HEK293 (cell line): ENCODE measurements at regions not wholly inside any gene's neighbourhood (a gene's known extent, or its start where the extent isn't known, plus 50 kb on each side); places are given as distances from the start of the nearest gene placed in this dataset.

Experiments
- CTCF ChIA-PET: fragments of 350-600 bp; formaldehyde crosslinking; extraction: SDS; loops from one replicate; lab custom pipeline; 2021; ENCODE audit warnings: antibody characterized with exemption; lab: Yijun Ruan, JAX
- POLR2A ChIA-PET: fragments of 300-600 bp; formaldehyde crosslinking; extraction: SDS; loops from one replicate; lab custom pipeline; 2020; ENCODE audit warnings: antibody characterized with exemption, inconsistent platforms; lab: Yijun Ruan, JAX
- H3K27ac ChIP-seq: fragments of 200-500 bp; sonication (Bioruptor generic); 2 replicates; pipeline ENCODE4 v1.5.1; 2014; ENCODE audit warnings: low read depth, low read length, control low read depth, inconsistent platforms; ENCODE audit errors: extremely low read depth
- H3K36me3 ChIP-seq, 2 experiments: fragments of 200-500 bp in 1 of 2; sonication (Bioruptor generic) in 1 of 2; 1 replicate in 1 of 2; 2 replicates in 1 of 2; pipeline ENCODE4 v1.5.1; 2014 to 2017; ENCODE audit warnings: inconsistent platforms in 2 of 2, low read length in 2 of 2; ENCODE audit not compliant: control insufficient read depth in 2 of 2, insufficient read depth in 1 of 2
- H3K4me1 ChIP-seq: fragments of 200-500 bp; sonication (Bioruptor generic); 2 replicates; pipeline ENCODE4 v1.5.1; 2014; ENCODE audit warnings: mild to moderate bottlenecking, low read length, inconsistent platforms; ENCODE audit not compliant: control insufficient read depth, insufficient read depth
- H3K4me3 ChIP-seq: 2 replicates; pipeline ENCODE4 v1.5.1; 2011; ENCODE audit warnings: low read depth, mild to moderate bottlenecking, control low read depth, low read length, moderate library complexity
- H3K9me3 ChIP-seq: fragments of 200-500 bp; sonication (Bioruptor generic); 2 replicates; pipeline ENCODE4 v1.5.1; 2014; ENCODE audit warnings: low read depth, low read length, inconsistent platforms; ENCODE audit not compliant: control insufficient read depth, insufficient read depth
- FEZF1 ChIP-seq: fragments of 450-650 bp; formaldehyde crosslinking; IDR thresholded peaks from 2 replicates; pipeline ENCODE4 v1.5.1; 2016; ENCODE audit warnings: missing biosample characterization, missing genetic modification characterization
- HOXD13 ChIP-seq: sonication (generic); formaldehyde crosslinking; IDR thresholded peaks from 2 replicates; pipeline ENCODE4 v1.8.0; 2022; ENCODE audit warnings: missing genetic modification reagents, borderline replicate concordance
- MEIS1 ChIP-seq: sonication (generic); formaldehyde crosslinking; IDR thresholded peaks from 2 replicates; pipeline ENCODE4 v1.8.1; 2022; ENCODE audit warnings: missing genetic modification reagents, mild to moderate bottlenecking, borderline replicate concordance
- SALL2 ChIP-seq: fragments of 450-650 bp; formaldehyde crosslinking; IDR thresholded peaks from 2 replicates; pipeline ENCODE4 v1.5.0; 2017; ENCODE audit warnings: missing biosample characterization, mild to moderate bottlenecking, missing genetic modification characterization, borderline replicate concordance
- SCRT1 ChIP-seq: fragments of 450-650 bp; formaldehyde crosslinking; IDR thresholded peaks from 2 replicates; pipeline ENCODE4 v1.5.1; 2016; ENCODE audit warnings: missing biosample characterization, missing genetic modification characterization, borderline replicate concordance
- TCF7L2 ChIP-seq: IDR thresholded peaks from 2 replicates; pipeline ENCODE4 v1.6.1; 2011; ENCODE audit warnings: low read depth, mild to moderate bottlenecking, inconsistent platforms, low read length, moderate library complexity, borderline replicate concordance
- ZEB2 ChIP-seq: fragments of 450-650 bp; formaldehyde crosslinking; IDR thresholded peaks from 2 replicates; pipeline ENCODE4 v1.5.1; 2016; ENCODE audit warnings: missing biosample characterization, missing genetic modification characterization
- ZIC2 ChIP-seq: fragments of 450-650 bp; formaldehyde crosslinking; IDR thresholded peaks from 2 replicates; pipeline ENCODE4 v1.5.1; 2016; ENCODE audit warnings: missing biosample characterization, missing genetic modification characterization
- ZNF138 ChIP-seq: fragments of 450-650 bp; formaldehyde crosslinking; IDR thresholded peaks from 2 replicates; pipeline ENCODE4 v1.5.1; 2016; ENCODE audit warnings: missing biosample characterization, missing genetic modification characterization, borderline replicate concordance
- ZNF146 ChIP-seq: fragments of 450-650 bp; formaldehyde crosslinking; IDR thresholded peaks from 2 replicates; pipeline ENCODE4 v1.5.1; 2016; ENCODE audit warnings: missing biosample characterization, missing genetic modification characterization
- ZNF2 ChIP-seq: fragments of 450-650 bp; formaldehyde crosslinking; IDR thresholded peaks from 2 replicates; pipeline ENCODE4 v1.5.1; 2016; ENCODE audit warnings: missing biosample characterization, missing genetic modification characterization
- ZNF239 ChIP-seq: fragments of 450-650 bp; formaldehyde crosslinking; IDR thresholded peaks from 2 replicates; pipeline ENCODE4 v1.5.1; 2016; ENCODE audit warnings: missing biosample characterization, missing genetic modification characterization
- ZNF248 ChIP-seq: fragments of 450-650 bp; formaldehyde crosslinking; IDR thresholded peaks from 2 replicates; pipeline ENCODE4 v1.5.1; 2017; ENCODE audit warnings: missing biosample characterization, missing genetic modification characterization
- ZNF324 ChIP-seq: fragments of 450-650 bp; formaldehyde crosslinking; IDR thresholded peaks from 2 replicates; pipeline ENCODE4 v1.5.1; 2016; ENCODE audit warnings: missing biosample characterization, missing genetic modification characterization
- ZNF37A ChIP-seq: fragments of 450-650 bp; IDR thresholded peaks from 2 replicates; pipeline ENCODE4 v1.5.1; 2018; ENCODE audit warnings: missing biosample characterization, missing genetic modification characterization
- ZNF530 ChIP-seq: fragments of 450-650 bp; formaldehyde crosslinking; IDR thresholded peaks from 2 replicates; pipeline ENCODE4 v1.5.1; 2016; ENCODE audit warnings: low read depth, missing biosample characterization, missing genetic modification characterization
- ZNF585B ChIP-seq: fragments of 450-650 bp; formaldehyde crosslinking; IDR thresholded peaks from 2 replicates; pipeline ENCODE4 v1.5.1; 2016; ENCODE audit warnings: missing biosample characterization, missing genetic modification characterization
- ZNF660 ChIP-seq: fragments of 450-650 bp; IDR thresholded peaks from 2 replicates; pipeline ENCODE4 v1.5.1; 2018; ENCODE audit warnings: missing biosample characterization, mild to moderate bottlenecking, missing genetic modification characterization
- TF ChIP-seq, protein P1 (sequence below): fragments of 450-650 bp; formaldehyde crosslinking; IDR thresholded peaks from 2 replicates; pipeline ENCODE4 v1.5.1; 2016; ENCODE audit warnings: missing biosample characterization, missing genetic modification characterization, borderline replicate concordance
- TF ChIP-seq, protein P2 (sequence below): fragments of 450-650 bp; formaldehyde crosslinking; IDR thresholded peaks from 2 replicates; pipeline ENCODE4 v1.5.1; 2016; ENCODE audit warnings: missing biosample characterization, missing genetic modification characterization
- TF ChIP-seq, protein P3 (sequence below): fragments of 450-650 bp; formaldehyde crosslinking; IDR thresholded peaks from 2 replicates; pipeline ENCODE4 v1.5.1; 2017; ENCODE audit warnings: missing biosample characterization, missing genetic modification characterization
- TF ChIP-seq, protein P4 (sequence below): fragments of 450-650 bp; formaldehyde crosslinking; IDR thresholded peaks from 2 replicates; pipeline ENCODE4 v1.5.1; 2016; ENCODE audit warnings: missing biosample characterization, missing genetic modification characterization
- TF ChIP-seq, protein P5 (sequence below): fragments of 450-650 bp; IDR thresholded peaks from 2 replicates; pipeline ENCODE4 v1.5.1; 2018; ENCODE audit warnings: missing biosample characterization, missing genetic modification characterization

DNA sequence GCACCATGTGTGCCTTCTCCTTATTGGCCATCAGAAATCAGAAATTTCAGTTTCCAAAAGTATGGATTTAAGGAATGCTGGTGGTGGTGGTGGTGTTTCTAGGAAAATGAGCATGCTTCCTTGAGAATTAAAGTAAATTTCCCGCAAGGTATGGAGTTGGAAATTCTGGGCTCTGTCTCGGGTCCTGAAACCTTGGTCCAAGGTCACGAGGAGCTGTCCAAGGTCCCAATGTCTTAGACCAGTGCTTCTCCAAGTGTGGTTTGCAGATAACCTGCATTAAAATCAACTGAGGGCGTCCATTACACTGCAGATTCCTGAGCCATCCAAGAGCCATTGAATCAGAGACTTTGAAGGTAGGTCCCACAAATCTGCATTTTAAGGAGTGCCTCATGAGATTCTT is 210.9 kb upstream of the PKDCC start:
- no peaks in the 10 kb centered on the region for H3K9me3 ChIP-seq
- ChIA-PET POLR2A (no interaction called here), CTCF (interaction anchor here (0.6 to 1.0 kb wide), 3 partner anchors 17 to 212 kb away, joined by 3 read pairs; no protein-coding TSS in a partner anchor)
- H3K4me1 ChIP-seq: 0 out of 2 replicates have a peak, but pooled peaks cover 4% of the 10 kb centered on the region
- TF ChIP-seq, protein P1, sequence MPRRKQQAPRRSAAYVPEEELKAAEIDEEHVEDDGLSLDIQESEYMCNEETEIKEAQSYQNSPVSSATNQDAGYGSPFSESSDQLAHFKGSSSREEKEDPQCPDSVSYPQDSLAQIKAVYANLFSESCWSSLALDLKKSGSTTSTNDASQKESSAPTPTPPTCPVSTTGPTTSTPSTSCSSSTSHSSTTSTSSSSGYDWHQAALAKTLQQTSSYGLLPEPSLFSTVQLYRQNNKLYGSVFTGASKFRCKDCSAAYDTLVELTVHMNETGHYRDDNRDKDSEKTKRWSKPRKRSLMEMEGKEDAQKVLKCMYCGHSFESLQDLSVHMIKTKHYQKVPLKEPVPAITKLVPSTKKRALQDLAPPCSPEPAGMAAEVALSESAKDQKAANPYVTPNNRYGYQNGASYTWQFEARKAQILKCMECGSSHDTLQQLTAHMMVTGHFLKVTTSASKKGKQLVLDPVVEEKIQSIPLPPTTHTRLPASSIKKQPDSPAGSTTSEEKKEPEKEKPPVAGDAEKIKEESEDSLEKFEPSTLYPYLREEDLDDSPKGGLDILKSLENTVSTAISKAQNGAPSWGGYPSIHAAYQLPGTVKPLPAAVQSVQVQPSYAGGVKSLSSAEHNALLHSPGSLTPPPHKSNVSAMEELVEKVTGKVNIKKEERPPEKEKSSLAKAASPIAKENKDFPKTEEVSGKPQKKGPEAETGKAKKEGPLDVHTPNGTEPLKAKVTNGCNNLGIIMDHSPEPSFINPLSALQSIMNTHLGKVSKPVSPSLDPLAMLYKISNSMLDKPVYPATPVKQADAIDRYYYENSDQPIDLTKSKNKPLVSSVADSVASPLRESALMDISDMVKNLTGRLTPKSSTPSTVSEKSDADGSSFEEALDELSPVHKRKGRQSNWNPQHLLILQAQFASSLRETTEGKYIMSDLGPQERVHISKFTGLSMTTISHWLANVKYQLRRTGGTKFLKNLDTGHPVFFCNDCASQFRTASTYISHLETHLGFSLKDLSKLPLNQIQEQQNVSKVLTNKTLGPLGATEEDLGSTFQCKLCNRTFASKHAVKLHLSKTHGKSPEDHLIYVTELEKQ (tag by site-specific recombination): no peak
- no peak for TF ChIP-seq ZNF239 (tag by site-specific recombination)
- no peak for TF ChIP-seq ZNF530 (tag by site-specific recombination)
- no peak for TF ChIP-seq ZNF146 (tag by site-specific recombination)
- TF ChIP-seq, protein P2, sequence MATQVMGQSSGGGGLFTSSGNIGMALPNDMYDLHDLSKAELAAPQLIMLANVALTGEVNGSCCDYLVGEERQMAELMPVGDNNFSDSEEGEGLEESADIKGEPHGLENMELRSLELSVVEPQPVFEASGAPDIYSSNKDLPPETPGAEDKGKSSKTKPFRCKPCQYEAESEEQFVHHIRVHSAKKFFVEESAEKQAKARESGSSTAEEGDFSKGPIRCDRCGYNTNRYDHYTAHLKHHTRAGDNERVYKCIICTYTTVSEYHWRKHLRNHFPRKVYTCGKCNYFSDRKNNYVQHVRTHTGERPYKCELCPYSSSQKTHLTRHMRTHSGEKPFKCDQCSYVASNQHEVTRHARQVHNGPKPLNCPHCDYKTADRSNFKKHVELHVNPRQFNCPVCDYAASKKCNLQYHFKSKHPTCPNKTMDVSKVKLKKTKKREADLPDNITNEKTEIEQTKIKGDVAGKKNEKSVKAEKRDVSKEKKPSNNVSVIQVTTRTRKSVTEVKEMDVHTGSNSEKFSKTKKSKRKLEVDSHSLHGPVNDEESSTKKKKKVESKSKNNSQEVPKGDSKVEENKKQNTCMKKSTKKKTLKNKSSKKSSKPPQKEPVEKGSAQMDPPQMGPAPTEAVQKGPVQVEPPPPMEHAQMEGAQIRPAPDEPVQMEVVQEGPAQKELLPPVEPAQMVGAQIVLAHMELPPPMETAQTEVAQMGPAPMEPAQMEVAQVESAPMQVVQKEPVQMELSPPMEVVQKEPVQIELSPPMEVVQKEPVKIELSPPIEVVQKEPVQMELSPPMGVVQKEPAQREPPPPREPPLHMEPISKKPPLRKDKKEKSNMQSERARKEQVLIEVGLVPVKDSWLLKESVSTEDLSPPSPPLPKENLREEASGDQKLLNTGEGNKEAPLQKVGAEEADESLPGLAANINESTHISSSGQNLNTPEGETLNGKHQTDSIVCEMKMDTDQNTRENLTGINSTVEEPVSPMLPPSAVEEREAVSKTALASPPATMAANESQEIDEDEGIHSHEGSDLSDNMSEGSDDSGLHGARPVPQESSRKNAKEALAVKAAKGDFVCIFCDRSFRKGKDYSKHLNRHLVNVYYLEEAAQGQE (tag by site-specific recombination): peak; percentile 99
- no peak for TF ChIP-seq ZNF37A (tag by site-specific recombination)
- TF ChIP-seq, protein P3, sequence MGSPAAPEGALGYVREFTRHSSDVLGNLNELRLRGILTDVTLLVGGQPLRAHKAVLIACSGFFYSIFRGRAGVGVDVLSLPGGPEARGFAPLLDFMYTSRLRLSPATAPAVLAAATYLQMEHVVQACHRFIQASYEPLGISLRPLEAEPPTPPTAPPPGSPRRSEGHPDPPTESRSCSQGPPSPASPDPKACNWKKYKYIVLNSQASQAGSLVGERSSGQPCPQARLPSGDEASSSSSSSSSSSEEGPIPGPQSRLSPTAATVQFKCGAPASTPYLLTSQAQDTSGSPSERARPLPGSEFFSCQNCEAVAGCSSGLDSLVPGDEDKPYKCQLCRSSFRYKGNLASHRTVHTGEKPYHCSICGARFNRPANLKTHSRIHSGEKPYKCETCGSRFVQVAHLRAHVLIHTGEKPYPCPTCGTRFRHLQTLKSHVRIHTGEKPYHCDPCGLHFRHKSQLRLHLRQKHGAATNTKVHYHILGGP: no peak
- no peaks in the 10 kb centered on the region for H3K36me3 ChIP-seq
- H3K27ac ChIP-seq: no peak overlapping the region
- no peak overlapping the region for H3K4me3 ChIP-seq

DNA sequence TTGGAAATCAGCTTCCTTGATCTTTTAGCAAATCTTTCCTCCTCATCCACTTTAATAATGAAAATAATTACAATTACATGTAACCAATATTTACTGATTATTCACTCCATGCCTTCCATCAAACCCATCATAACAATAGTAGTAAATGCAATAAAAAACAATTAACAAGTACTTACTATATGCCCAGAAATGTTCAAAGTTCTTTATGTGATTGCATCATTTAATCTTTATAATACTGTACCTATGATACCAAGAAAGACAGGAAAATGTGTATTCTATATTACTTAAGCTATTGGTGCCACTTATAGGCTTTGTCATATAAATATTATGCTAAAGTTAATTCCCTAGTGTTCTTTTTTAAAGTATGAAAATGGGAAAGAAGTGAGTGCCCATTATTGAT is 210.2 kb upstream of the PKDCC start:
- TF ChIP-seq, protein P4, sequence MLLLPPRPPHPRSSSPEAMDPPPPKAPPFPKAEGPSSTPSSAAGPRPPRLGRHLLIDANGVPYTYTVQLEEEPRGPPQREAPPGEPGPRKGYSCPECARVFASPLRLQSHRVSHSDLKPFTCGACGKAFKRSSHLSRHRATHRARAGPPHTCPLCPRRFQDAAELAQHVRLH: no peak
- no peak for TF ChIP-seq ZIC2 (tag by site-specific recombination)
- no peak for TF ChIP-seq TCF7L2
- TF ChIP-seq ZNF324 (tag by site-specific recombination): no peak
- no peak for TF ChIP-seq MEIS1 (CRISPR knock-in tag)
- no peak for TF ChIP-seq ZNF138 (tag by site-specific recombination)
- TF ChIP-seq ZNF248: no peak
- TF ChIP-seq ZNF660 (tag by site-specific recombination): no peak
- TF ChIP-seq HOXD13 (CRISPR knock-in tag): no peak
- TF ChIP-seq, protein P5, sequence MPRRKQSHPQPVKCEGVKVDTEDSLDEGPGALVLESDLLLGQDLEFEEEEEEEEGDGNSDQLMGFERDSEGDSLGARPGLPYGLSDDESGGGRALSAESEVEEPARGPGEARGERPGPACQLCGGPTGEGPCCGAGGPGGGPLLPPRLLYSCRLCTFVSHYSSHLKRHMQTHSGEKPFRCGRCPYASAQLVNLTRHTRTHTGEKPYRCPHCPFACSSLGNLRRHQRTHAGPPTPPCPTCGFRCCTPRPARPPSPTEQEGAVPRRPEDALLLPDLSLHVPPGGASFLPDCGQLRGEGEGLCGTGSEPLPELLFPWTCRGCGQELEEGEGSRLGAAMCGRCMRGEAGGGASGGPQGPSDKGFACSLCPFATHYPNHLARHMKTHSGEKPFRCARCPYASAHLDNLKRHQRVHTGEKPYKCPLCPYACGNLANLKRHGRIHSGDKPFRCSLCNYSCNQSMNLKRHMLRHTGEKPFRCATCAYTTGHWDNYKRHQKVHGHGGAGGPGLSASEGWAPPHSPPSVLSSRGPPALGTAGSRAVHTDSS (tag by site-specific recombination): no peak
- no peak for TF ChIP-seq ZEB2 (tag by site-specific recombination)
- no peak for TF ChIP-seq ZNF585B (tag by site-specific recombination)
- no peak for TF ChIP-seq FEZF1 (tag by site-specific recombination)
- TF ChIP-seq ZNF2 (tag by site-specific recombination): no peak
- no peak for TF ChIP-seq SCRT1
- no peak for TF ChIP-seq SALL2 (tag by site-specific recombination)

More for the DNA sequence above, 210.2 kb upstream of the PKDCC start:
- ChIA-PET CTCF (interaction anchor here (0.6 to 1.0 kb wide), 3 partner anchors 17 to 211 kb away, joined by 3 read pairs; no protein-coding TSS in a partner anchor), POLR2A (no interaction called here)
- H3K9me3 ChIP-seq: no peaks in the 10 kb centered on the region
- 0 out of 2 replicates have a peak, but pooled peaks cover 4% of the 10 kb centered on the region for H3K4me1 ChIP-seq
- no peak overlapping the region for H3K4me3 ChIP-seq
- H3K27ac ChIP-seq: no peak overlapping the region
- H3K36me3 ChIP-seq: no peaks in the 10 kb centered on the region
